K562 (cell line): ENCODE measurements at regions not wholly inside any gene's neighbourhood (a gene's known extent, or its start where the extent isn't known, plus 50 kb on each side); places are given as distances from the start of the nearest gene placed in this dataset.

ENCODE experiments used
- ATAC-seq: fragments of 200-7000 bp; cut with Tn5 transposase; 3 replicates; pipeline ENCODE4 v1.9.1; 2020; ENCODE audit warnings: moderate library complexity
- BruUV-seq: library from RNA; stranded (reverse); fragments of 400-500 nt; replicated peaks from 2 replicates; lab custom pipeline; 2021; lab: Mats Ljungman, UMichigan
- CTCF ChIA-PET: fragments of 300-600 bp; formaldehyde crosslinking; extraction: SDS; loops from one replicate; lab custom pipeline; 2021; ENCODE audit warnings: low intra/inter-chr PET ratio; lab: Yijun Ruan, JAX
- POLR2A ChIA-PET: fragments of 300-600, 350-650 bp; sonication (Branson Sonifier 250); formaldehyde crosslinking; extraction: SDS; loops from one replicate; lab custom pipeline; 2021; ENCODE audit warnings: antibody characterized with exemption, inconsistent platforms; lab: Yijun Ruan, JAX
- DNase-seq, 4 experiments: peaks; one replicate each; pipeline versions ENCODE4 v3.0.0 to v3.0.0-alpha.2; 2011 to 2018; ENCODE audit warnings: low spot score in 3 of 4, mixed read lengths in 3 of 4; ENCODE audit errors: extremely low read depth in 1 of 4
- FAIRE-seq: peaks from 2 replicates; lab custom pipeline; 2011; peaks lifted over from hg19 to GRCh38; lab: Jason Lieb, UNC
- H2AFZ ChIP-seq: 2 replicates; pipeline ENCODE4 v1.6.0; 2011; ENCODE audit warnings: low read depth, low read length, control low read depth, inconsistent platforms
- H3K27ac ChIP-seq: fragments of 200-600 bp; 3 replicates; pipeline ENCODE4 v1.8.0; 2011; ENCODE audit warnings: low read depth, mild to moderate bottlenecking, control low read depth, inconsistent platforms, low read length, moderate library complexity, mixed read lengths; ENCODE audit errors: extremely low read depth
- H3K27me3 ChIP-seq, 2 experiments: fragments of 300-600 bp in 1 of 2; 2 replicates in 1 of 2; 3 replicates in 1 of 2; pipeline versions ENCODE4 v1.6.0 to v1.8.0; 2011; ENCODE audit warnings: inconsistent platforms in 2 of 2, low read length in 2 of 2, mild to moderate bottlenecking in 1 of 2, mixed read lengths in 1 of 2, moderate library complexity in 1 of 2; ENCODE audit not compliant: control insufficient read depth in 2 of 2, insufficient read depth in 2 of 2
- H3K36me3 ChIP-seq: fragments of 300-600 bp; 3 replicates; pipeline ENCODE4 v1.8.0; 2011; ENCODE audit warnings: mild to moderate bottlenecking, low read length, inconsistent platforms; ENCODE audit not compliant: control insufficient read depth, insufficient read depth
- H3K4me1 ChIP-seq, 2 experiments: fragments of 200-600 bp in 1 of 2; replicated peaks in 1 of 2; 2 replicates in 1 of 2; 3 replicates in 1 of 2; pipeline versions ENCODE4 v1.5.1 to v1.8.0; 2011; ENCODE audit warnings: inconsistent platforms in 2 of 2, low read length in 2 of 2, mild to moderate bottlenecking in 1 of 2, mixed read lengths in 1 of 2, moderate library complexity in 1 of 2; ENCODE audit not compliant: control insufficient read depth in 2 of 2, insufficient read depth in 2 of 2
- H3K4me2 ChIP-seq: 2 replicates; pipeline ENCODE4 v1.6.1; 2011; ENCODE audit warnings: low read length, control low read depth, inconsistent platforms, mixed read lengths; ENCODE audit not compliant: insufficient read depth
- H3K4me3 ChIP-seq: fragments of 200-600 bp; sonication (generic), shearing (Covaris generic); 2 replicates; pipeline ENCODE4 v1.5.1; 2016; ENCODE audit warnings: control low read depth, inconsistent platforms
- H3K79me2 ChIP-seq: fragments of 200-600 bp; 3 replicates; pipeline ENCODE4 v1.8.0; 2011; ENCODE audit warnings: low read length, inconsistent platforms; ENCODE audit not compliant: control insufficient read depth, insufficient read depth
- H3K9ac ChIP-seq, 2 experiments: 2 replicates each; pipeline versions ENCODE4 v1.6.0 to v1.6.1; 2011; ENCODE audit warnings: low read depth in 2 of 2, low read length in 2 of 2, control low read depth in 1 of 2, inconsistent platforms in 1 of 2, mild to moderate bottlenecking in 1 of 2, mixed read lengths in 1 of 2; ENCODE audit not compliant: insufficient read depth in 1 of 2
- H3K9me1 ChIP-seq: one replicate; pipeline ENCODE4 v1.6.0; 2011; ENCODE audit warnings: inconsistent platforms, mild to moderate bottlenecking, low read length, moderate library complexity; ENCODE audit not compliant: control insufficient read depth, insufficient read depth
- H3K9me3 ChIP-seq: replicated peaks from 2 replicates; pipeline ENCODE4 v1.5.1; 2011; ENCODE audit warnings: low read depth, low read length, inconsistent platforms; ENCODE audit not compliant: control insufficient read depth, insufficient read depth
- H4K20me1 ChIP-seq: replicated peaks from 2 replicates; pipeline ENCODE4 v1.6.1; 2011; ENCODE audit warnings: low read length, inconsistent platforms, mixed read lengths; ENCODE audit not compliant: control insufficient read depth, insufficient read depth
- ATF1 ChIP-seq, 2 experiments: fragments of 450-650 bp in 1 of 2; IDR thresholded peaks; 2 replicates each; pipeline ENCODE4 v1.6.1; 2016; ENCODE audit warnings: missing compliant biosample characterization in 1 of 2, missing genetic modification characterization in 1 of 2
- BDP1 ChIP-seq: IDR thresholded peaks from 3 replicates; pipeline ENCODE4 v1.6.1; 2011; ENCODE audit not compliant: insufficient read length, insufficient read depth
- CREM ChIP-seq: IDR thresholded peaks from 2 replicates; pipeline ENCODE4 v1.6.1; 2014; ENCODE audit warnings: antibody characterized with exemption, low read depth
- FOXJ3 ChIP-seq: sonication (generic); formaldehyde crosslinking; IDR thresholded peaks from 2 replicates; pipeline ENCODE4 v1.4.0; 2020; ENCODE audit warnings: mild to moderate bottlenecking, missing genetic modification reagents
- NFIX ChIP-seq: fragments of 250-450 bp; sonication (Bioruptor Pico); IDR thresholded peaks from 2 replicates; pipeline ENCODE4 v1.4.0; 2020; ENCODE audit warnings: low read depth, mild to moderate bottlenecking, moderate library complexity
- NUFIP1 ChIP-seq: fragments of 450-650 bp; IDR thresholded peaks from 2 replicates; pipeline ENCODE4 v1.6.1; 2018; ENCODE audit not compliant: partially characterized antibody
- POLR3G ChIP-seq: IDR thresholded peaks from 2 replicates; pipeline ENCODE4 v1.6.1; 2011; ENCODE audit not compliant: insufficient read length, insufficient replicate concordance; ENCODE audit errors: extremely low read depth
- RBBP5 ChIP-seq: fragments of 200-600 bp; sonication (generic); IDR thresholded peaks from 2 replicates; pipeline ENCODE4 v1.6.1; 2012; ENCODE audit warnings: borderline replicate concordance, mild to moderate bottlenecking, low read length, control low read depth, inconsistent platforms; ENCODE audit not compliant: insufficient read depth, poor library complexity, severe bottlenecking
- SMAD2 ChIP-seq: fragments of 150-350 bp; IDR thresholded peaks from 2 replicates; pipeline ENCODE4 v1.6.1; 2014; ENCODE audit warnings: low read depth, mild to moderate bottlenecking, low read length
- ZNF324 ChIP-seq: fragments of 250-450 bp; sonication (Bioruptor Pico); IDR thresholded peaks from 2 replicates; pipeline ENCODE4 v1.4.0; 2020; ENCODE audit warnings: mild to moderate bottlenecking
- ZNF780A ChIP-seq: fragments of 250-450 bp; sonication (Bioruptor Pico); IDR thresholded peaks from 2 replicates; pipeline ENCODE4 v1.5.0; 2021; ENCODE audit warnings: mild to moderate bottlenecking
- in situ Hi-C: fragments of 300-500 bp; cut with MboI; formaldehyde crosslinking; loops from 4 replicates; pipeline ENCODE4 v1.15.0; 2018; ENCODE audit warnings: inconsistent platforms, mixed read lengths
- intact Hi-C: fragments of 100-400 bp; cut with micrococcal nuclease; formaldehyde crosslinking; loops from 2 replicates; pipeline ENCODE4 v1.14.2; 2022
- TF ChIP-seq, protein P1 (sequence below): fragments of 250-450 bp; sonication (Bioruptor Pico); IDR thresholded peaks from 2 replicates; pipeline ENCODE4 v1.5.0; 2021

DNA sequence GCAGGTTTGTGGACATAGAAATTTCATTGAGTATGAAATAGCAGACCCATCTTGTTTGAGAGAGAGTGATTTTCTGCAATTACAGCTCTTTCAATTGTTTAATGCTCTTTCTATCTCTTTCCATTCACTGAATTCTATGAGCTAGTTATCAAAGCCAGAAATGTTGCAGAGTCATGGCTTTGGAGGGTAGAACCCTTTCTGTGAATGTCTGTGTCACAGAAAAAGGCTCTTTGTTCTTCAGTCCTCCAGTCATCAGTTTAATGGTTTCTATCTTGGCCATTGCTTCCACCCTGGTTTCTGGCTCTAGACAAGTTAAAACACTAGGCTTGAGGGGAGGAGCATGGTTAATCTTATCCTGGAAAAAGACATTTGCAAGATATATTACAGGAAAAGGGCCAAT, 655.0 kb downstream of the STK39 start:
- POLR2A ChIA-PET = no interaction called here
- Histone ChIP-seq H3K79me2 (no peaks in the 10 kb centered on the region), H4K20me1 (no peaks in the 10 kb centered on the region), H3K4me3 (no peak overlapping the region), H3K27ac (no peak overlapping the region), H3K9me1 (no peaks in the 10 kb centered on the region), H2AFZ (no peak overlapping the region), H3K9ac (no peak overlapping the region), H3K4me2 (no peak overlapping the region), H3K9me3 (no peaks in the 10 kb centered on the region), H3K4me1 (no peaks in the 10 kb centered on the region), H3K36me3 (no peaks in the 10 kb centered on the region), H3K27me3 (no peaks in the 10 kb centered on the region)
- DNase-seq (no peak), FAIRE-seq (no peak), ATAC-seq (no peak)
- intact Hi-C loops (no loop called here), in situ Hi-C loops (no loop called here)
- TF ChIP-seq ZNF780A (CRISPR knock-in tag) = no peak
- no peak for TF ChIP-seq ZNF324 (CRISPR knock-in tag)
- no peak for TF ChIP-seq RBBP5
- no peak for TF ChIP-seq POLR3G
- no peak for TF ChIP-seq CREM
- TF ChIP-seq BDP1 = no peak
- TF ChIP-seq, protein P1, sequence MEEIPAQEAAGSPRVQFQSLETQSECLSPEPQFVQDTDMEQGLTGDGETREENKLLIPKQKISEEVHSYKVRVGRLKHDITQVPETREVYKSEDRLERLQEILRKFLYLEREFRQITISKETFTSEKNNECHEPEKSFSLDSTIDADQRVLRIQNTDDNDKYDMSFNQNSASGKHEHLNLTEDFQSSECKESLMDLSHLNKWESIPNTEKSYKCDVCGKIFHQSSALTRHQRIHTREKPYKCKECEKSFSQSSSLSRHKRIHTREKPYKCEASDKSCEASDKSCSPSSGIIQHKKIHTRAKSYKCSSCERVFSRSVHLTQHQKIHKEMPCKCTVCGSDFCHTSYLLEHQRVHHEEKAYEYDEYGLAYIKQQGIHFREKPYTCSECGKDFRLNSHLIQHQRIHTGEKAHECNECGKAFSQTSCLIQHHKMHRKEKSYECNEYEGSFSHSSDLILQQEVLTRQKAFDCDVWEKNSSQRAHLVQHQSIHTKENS (CRISPR knock-in tag) = no peak
- no peak for TF ChIP-seq NUFIP1
- no peak for TF ChIP-seq ATF1 (CRISPR knock-in tag; IDR thresholded peaks at IDR 0.05)
- no peak for TF ChIP-seq ATF1 (tag; IDR thresholded peaks at IDR 0.05)
- no peak for TF ChIP-seq FOXJ3 (CRISPR knock-in tag)
- TF ChIP-seq SMAD2 = no peak
- TF ChIP-seq NFIX (CRISPR knock-in tag) = no peak
- CTCF ChIA-PET = no interaction called here
- no TSS peak for BruUV-seq
